Testis (tissue), 2 donors: ENCODE measurements at regions not wholly inside any gene's neighbourhood (a gene's known extent, or its start where the extent isn't known, plus 50 kb on each side); places are given as distances from the start of the nearest gene placed in this dataset.

Experiments
- DNase-seq: peaks from one replicate; pipeline ENCODE4 v3.0.0-alpha.2; 2019
- H3K27ac ChIP-seq, 2 donors: fragments of 200-600 bp; sonication (generic); one replicate each; pipeline ENCODE4 v1.5.1; 2019
- H3K27me3 ChIP-seq: fragments of 200-600 bp; sonication (generic); one replicate; pipeline ENCODE4 v1.5.1; 2019
- H3K36me3 ChIP-seq: fragments of 200-600 bp; sonication (generic); one replicate; pipeline ENCODE4 v1.5.1; 2017; ENCODE audit warnings: low read depth; ENCODE audit errors: missing control alignments
- H3K4me1 ChIP-seq: fragments of 200-600 bp; sonication (generic); one replicate; pipeline ENCODE4 v1.5.1; 2019
- H3K4me3 ChIP-seq, 2 donors: fragments of 200-600 bp; sonication (generic); one replicate each; pipeline ENCODE4 v1.5.1; 2017 to 2019
- H3K9me3 ChIP-seq: fragments of 200-600 bp; sonication (generic); one replicate; pipeline ENCODE4 v1.5.1; 2017
- CTCF ChIP-seq, 3 experiments: fragments of 450-650 bp in 2 of 3; fragments of 200-600 bp in 1 of 3; sonication (generic) in 1 of 3; IDR thresholded peaks; one replicate each; pipeline ENCODE4 v1.5.1; 2016 to 2019; ENCODE audit warnings: antibody characterized with exemption in 3 of 3, mild to moderate bottlenecking in 2 of 3, moderate library complexity in 1 of 3
- POLR2A ChIP-seq: fragments of 450-650 bp; IDR thresholded peaks from one replicate; pipeline ENCODE4 v1.6.1; 2017; ENCODE audit warnings: antibody characterized with exemption, mild to moderate bottlenecking, moderate library complexity
- WGBS, 2 donors: methylation state at CpG; one replicate each; pipeline ENCODE4 v1.1.5; 2018; 5-methylcytosine and 5-hydroxymethylcytosine counted together
- intact Hi-C: fragments of 100-400 bp; cut with DNase I; formaldehyde crosslinking; loops from one replicate; pipeline ENCODE4 v1.15.1; 2023; ENCODE audit warnings: low total_unique reads

DNA sequence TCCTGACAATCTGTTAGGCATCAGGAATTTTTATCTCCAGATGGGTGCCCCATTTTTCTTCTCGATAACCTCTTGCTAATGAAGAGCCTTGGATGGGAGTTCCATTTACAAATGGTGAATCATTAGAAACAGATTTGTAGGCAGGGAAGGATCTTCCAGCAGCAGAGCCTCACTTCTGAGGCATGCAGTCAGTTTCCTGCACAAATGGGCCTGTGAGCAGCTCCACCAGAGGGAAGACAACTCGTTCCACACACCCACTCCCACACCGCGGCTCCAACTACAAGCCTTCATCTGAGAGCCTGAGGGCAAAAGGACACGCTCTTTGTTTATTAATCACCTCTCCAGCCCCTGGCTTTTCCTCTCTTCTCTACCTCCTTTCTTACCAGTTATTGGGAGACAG is 108.5 kb downstream of the CTAGE1 start:
- DNase-seq = no peak
- H3K4me3 ChIP-seq = no peak overlapping the region
- intact Hi-C loops = no loop called here
- no peaks in the 10 kb centered on the region for H3K9me3 ChIP-seq
- H3K4me1 ChIP-seq = no peaks in the 10 kb centered on the region
- no peak for TF ChIP-seq CTCF (IDR thresholded peaks at IDR 0.05)
- TF ChIP-seq POLR2A = no peak
- H3K27me3 ChIP-seq = no peaks in the 10 kb centered on the region
- H3K27ac ChIP-seq = no peak overlapping the region
- whole genome bisulfite sequencing, 2 donors = 50 to 52% methylated on average over 5 of the region's 5 CpGs
- no peaks in the 10 kb centered on the region for H3K36me3 ChIP-seq

- H3K9me3 ChIP-seq = no peaks in the 10 kb centered on the region
- no peak overlapping the region for H3K27ac ChIP-seq
- H3K4me3 ChIP-seq = no peak overlapping the region
- H3K36me3 ChIP-seq = no peaks in the 10 kb centered on the region
- H3K27me3 ChIP-seq = no peaks in the 10 kb centered on the region
- H3K4me1 ChIP-seq = no peaks in the 10 kb centered on the region
- 56 to 74% methylated on average over 2 of the region's 2 CpGs for WGBS, 2 donors
- intact Hi-C loops = no loop called here
- DNase-seq = no peak
- TF ChIP-seq POLR2A = no peak
- TF ChIP-seq CTCF (IDR thresholded peaks at IDR 0.05) = no peak
Observed at GRCh38 chr18:22307528-22307927, 110.2 kb downstream of the CTAGE1 start.

GRCh38 chr18:22303927-22304326 is 113.8 kb downstream of the CTAGE1 start:
- intact Hi-C loops = no loop called here
- TF ChIP-seq CTCF (IDR thresholded peaks at IDR 0.05) = no peak
- no peak for TF ChIP-seq POLR2A
- Histone ChIP-seq H3K4me1 (no peaks in the 10 kb centered on the region), H3K27ac (no peak overlapping the region), H3K9me3 (no peaks in the 10 kb centered on the region), H3K27me3 (no peaks in the 10 kb centered on the region), H3K4me3 (no peak overlapping the region), H3K36me3 (no peaks in the 10 kb centered on the region)
- WGBS, 2 donors = 89 to 93% methylated on average over 5 of the region's 5 CpGs
- no peak for DNase-seq

GRCh38 chr18:22302144-22302543 is 115.6 kb downstream of the CTAGE1 start:
- no peak overlapping the region for H3K4me3 ChIP-seq
- H3K9me3 ChIP-seq = no peaks in the 10 kb centered on the region
- no peaks in the 10 kb centered on the region for H3K36me3 ChIP-seq
- TF ChIP-seq CTCF (IDR thresholded peaks at IDR 0.05) (no peak), POLR2A (no peak)
- no peak overlapping the region for H3K27ac ChIP-seq
- DNase-seq = no peak
- WGBS, 2 donors = 79 to 89% methylated on average over 6 of the region's 6 CpGs
- H3K4me1 ChIP-seq = no peaks in the 10 kb centered on the region
- intact Hi-C loops = no loop called here
- no peaks in the 10 kb centered on the region for H3K27me3 ChIP-seq
